ENCODE measurements at regions not wholly inside any gene's neighbourhood (a gene's known extent, or its start where the extent isn't known, plus 50 kb on each side); places are given as distances from the start of the nearest gene placed in this dataset.

DNA sequence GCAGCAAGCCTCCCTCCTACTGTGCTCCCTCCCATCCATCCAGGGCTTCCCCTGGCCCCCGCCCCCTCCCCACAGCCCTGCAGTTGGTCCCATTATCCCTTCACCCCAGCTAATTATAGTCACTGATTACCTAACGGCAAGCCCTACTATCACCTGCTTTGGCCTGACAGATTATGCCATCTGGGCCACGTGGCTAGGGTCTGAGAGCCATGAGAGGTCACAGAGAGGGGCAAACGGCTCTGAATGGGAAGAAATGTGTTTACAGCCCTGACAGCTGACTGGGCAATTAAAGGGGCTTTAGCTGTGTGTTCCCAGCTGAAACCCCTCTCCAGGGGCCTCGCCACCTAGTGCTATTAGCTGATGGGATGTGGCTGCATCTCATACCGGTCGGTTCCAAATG lies 134.4 kb upstream of the CPEB2 start:
- DNase-seq, result no peak

DNA sequence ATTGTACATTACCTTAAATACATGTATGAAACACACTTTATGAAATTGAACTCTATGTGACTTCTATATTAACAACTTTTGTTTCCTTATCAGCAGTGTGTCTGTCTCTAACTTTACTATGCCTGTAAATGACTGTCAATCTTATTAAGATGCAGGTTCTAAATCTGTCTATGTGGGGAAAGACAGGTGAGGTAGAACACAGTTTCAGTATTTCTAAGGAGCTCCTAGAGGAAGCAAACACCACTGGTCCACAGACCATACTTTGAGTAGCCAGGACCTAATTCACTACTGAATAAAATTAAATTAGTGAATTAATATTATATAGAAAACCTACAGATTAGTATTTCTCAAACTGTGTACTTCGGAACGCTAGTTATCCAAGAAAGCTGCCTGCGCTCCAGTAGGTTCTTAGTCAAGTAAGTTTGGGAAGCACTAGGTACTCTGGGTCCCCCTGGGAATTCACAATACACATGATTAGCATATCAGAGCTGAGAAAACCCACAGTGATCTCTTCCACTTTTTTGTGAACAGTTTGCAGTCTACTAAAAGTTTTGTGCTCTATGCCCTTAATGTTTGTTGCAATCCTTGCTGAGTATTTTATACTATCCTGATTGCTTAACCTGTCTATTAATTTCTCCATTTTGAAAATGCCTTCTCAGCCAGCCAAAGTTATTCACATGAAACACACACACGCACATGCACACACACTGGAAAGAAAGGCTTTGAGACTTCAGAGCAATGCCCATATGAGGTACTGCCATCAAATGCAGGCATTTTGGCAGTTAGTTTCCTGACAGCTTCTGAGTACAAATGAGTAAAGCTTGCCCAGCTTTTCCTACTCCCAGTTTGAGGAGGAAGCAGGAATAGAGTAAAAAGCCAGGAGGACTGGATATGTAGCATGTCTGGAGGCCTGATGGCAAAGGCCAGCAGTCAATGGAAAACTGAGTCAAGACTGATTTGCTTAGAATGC lies 133.6 kb upstream of the CPEB2 start:
- no peak for DNase-seq

DNA sequence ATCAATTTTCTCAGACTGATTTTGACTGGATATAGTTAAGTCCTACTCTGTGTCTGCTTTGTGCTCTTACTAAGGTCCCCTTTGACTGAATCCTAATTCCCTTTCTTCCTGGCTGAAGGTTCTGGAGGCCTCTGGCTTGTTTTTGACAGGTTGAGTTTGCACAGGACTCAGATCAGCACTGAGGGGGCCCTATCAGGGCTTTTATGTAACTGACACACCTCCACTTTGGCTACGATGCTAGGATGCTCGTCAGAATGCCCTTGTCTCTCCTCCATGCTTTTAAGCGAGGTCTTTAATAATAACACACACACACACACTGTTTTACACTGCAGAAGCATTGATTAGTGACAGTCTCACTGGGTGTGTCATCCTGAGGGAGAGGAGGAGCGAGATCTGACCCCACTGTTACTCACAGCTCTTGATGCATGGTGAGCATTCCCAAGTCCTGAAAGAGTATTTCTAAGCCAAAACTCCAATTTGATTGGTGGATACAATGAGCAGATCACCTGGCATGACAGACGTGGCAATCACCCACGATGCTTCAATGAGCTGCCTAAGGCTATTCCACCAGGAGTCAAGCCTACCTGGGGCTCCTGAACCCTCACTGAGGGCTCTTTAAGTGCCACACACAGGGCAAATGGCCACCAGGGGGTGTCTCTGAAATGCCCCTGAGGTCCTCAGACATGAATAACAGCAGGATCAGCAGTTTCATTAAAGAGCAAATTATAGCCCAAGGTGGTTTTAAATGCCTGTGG lies 130.4 kb upstream of the CPEB2 start:
- no peak for DNase-seq

DNA sequence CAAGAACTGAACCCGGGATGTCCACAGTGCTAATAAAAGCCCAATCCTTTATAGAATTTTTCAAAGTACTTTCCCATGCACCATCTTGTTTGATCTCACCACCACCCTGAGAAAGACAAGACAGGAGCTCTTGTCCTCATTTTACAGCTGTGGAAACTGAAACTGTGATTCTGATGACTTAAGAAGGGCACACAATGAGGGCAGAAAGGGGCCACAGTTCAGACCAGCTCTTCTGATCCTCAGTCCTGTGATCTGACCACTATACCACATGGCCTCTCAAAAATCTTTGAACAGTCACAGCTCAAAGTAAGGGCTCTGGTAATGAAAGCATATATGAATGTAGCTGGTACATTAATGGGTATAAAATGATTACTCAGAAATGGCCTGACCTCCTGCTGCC lies 127.3 kb upstream of the CPEB2 start:
- DNase-seq, result no peak

DNA sequence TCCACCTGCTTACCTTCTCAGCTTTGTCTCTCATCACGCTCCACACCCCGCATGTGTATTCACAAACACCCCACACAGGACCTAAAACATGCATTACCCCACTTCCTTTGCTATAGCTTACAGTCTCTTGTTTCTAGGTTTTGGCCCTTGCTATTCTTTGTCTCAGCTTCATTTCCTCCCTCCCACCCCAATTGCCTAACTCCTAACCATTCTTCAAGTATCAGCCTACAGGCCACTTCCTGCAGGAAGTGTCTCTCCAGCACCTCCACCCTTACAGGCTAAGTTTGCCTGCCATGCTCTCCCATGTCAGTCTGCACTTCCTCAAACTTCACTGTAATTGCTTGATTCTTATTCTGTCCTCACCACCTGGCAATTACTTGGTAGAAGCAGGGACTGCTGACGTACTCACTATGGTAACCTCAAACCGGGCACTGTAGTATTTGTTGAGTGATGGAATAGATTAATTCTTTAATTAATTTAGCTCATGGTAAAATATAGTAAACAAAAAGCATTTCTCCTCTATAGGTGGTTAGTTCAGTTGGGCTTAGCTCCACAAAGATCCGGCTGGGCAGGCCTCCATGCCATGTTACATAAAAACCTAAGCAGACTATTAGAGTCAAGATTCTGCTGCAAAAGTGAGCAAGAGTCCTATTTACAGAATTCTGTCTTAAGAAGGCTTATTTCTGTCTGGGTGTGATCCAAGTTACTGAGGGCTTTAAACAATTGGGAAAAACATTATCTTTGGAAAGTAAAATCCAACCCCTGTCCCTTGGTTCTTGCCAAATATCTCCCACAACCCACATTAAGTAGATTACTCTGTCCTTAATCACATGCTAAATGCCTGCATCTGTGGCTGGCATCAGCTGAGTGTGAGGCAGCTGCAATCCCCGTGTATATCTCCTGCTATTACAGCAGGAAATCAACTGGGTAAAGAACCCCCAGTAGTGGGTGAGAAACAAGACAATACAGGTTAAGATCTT lies 124.7 kb upstream of the CPEB2 start:
- no peak for DNase-seq

DNA sequence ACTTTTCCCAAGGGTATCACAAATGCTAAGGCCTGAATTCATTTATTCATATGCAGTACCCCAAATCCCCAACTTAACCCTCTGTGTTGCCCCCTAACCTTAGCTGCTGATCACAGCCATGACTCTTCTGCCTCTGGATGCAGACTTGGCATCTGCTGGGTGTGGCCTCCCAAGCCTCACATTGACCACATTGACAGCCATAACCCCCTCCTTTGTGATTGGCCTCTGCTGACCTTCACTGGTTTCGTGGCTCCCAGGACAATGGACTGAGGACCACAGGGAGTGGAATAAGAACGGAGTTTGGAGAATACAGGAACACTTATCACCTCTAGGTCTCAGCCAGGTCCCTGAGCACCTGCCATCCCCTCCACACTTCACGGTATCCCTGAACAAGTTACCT lies 123.6 kb upstream of the CPEB2 start:
- DNase-seq, result no peak

DNA sequence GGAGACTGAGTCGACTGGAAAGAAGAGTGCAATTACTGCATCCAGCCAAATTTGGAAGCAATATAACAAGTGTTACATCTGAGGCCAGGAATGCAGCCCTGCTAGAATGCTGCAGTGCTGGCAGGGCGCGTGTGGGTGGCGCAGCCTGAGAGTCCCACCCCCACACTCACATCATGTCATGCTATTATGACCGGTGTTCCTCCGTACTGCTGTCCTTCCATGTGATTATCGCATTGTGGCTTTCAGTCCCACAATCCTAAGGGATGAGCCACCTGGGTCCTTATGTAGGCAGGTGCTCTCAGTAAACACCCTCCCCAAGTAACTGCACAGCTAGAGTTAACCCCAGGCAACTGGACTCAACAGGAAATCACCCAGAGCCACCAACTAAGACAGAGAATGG lies 122.6 kb upstream of the CPEB2 start:
- DNase-seq, result no peak

DNA sequence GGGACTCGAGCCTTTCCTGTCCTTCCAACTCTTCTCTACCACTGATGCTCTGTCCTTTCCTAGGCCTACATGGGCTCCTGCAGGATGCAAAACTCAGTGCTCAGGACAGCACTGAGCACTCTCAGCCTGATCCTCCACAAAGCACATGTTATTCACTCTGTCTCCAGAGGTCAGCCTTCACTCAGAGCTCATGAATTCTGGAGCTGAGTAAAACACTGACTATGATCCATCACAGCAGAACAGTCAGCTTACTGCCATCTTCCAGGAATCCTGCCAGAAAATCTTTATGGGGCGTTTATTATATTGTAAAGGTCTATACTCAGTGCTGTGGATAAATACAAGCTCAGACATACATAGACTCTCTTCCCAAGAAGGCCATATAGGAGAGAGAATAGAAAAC lies 121.5 kb upstream of the CPEB2 start:
- no peak for DNase-seq

DNA sequence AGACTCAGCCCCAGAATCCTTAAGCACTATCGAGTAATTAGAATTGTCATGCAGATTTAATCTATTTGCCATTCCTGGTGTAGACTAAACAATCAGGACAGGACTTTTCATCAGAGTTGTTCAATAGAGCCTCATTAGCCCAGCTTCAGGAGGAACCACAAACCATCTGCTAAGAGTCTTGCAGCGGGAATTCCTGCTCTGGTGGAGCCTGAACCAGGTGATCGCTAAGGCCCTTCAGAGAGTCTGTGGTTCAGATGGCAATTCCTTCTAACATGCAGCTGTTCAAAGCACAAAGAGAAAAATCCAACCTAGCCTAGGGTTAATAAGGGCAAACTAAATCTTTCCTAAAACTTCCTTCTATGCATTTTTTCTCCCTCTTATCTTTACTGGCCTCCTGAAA lies 119.1 kb upstream of the CPEB2 start:
- no peak for DNase-seq

DNA sequence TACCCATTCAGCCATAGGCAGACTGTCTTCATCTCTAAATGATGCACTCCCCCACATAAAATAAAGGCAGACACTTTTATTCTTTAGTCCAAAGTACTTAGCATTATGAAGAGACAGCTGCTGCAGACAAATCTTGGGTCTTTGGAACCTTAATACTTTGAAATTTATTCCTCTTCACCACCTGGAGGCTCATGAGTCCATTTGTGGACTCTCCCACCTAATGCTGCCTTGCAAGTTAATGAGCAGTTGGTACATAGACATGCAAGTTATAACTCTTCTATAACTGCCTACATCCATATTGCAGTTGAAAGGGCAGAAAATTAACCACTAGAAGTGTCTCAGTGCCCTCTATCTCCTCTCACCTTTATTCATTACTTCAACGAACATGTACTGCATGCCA lies 118.6 kb upstream of the CPEB2 start:
- no peak for DNase-seq

DNA sequence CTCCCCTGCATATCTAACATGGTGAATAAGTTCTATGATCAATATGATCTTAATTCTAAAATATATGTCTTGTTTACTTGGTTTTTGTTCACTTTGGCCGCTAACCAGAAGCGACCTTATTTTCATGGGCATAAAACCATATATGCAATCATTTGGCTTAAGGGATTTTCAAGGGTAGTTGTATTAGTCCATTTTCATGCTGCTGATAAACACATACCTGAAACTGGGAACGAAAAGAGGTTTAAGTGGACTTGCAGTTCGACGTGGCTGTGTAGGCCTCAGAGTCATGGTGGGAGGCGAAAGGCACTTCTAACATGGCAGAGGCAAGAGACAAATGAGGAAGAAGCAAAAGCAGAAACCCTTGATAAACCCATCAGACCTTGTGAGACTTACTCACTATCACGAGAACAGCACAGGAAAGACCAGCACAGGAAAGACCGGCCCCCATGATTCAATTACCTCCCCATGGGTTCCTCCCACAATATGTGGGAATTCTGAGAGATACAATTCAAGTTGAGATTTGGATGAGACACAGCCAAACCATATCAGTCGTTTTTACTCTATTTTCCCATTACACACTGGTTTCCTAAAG lies 114.3 kb upstream of the CPEB2 start:
- no peak for DNase-seq

DNA sequence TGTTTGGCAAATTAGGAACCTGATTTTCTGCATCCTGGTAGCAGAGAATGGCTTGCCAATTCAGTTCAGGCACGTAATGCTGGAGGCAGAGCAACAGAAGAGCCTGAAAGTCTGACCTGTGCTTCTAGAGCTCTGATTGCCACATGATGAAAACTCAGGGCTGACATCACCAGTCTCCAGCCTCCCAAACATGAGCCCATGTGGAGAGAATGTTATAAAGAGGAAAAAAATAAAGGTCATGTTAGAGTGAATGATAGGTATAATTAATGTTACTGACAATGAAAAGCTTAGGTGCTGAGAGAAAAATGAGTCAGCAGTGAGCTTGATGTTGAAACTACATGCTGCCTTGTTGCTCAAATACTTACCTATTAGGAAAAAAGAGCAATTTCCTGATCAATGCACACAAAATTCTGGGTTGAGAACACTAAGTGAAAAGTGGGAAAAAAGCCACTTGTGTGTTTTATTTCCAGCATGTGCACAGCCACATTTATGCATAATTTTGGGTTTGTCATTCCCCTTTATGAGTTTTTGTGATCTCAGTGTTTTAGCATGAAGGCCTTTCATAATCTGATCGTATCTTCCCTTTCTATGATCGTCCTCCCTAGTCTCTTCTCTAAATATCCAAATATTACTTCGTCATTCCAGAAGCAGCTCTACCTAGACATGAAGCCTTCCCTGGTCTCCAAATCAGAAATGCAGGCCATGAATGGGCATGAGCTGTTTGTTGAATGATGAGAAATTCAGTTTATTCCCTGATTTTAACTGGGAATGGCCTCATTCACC lies 113.3 kb upstream of the CPEB2 start:
- no peak for DNase-seq

DNA sequence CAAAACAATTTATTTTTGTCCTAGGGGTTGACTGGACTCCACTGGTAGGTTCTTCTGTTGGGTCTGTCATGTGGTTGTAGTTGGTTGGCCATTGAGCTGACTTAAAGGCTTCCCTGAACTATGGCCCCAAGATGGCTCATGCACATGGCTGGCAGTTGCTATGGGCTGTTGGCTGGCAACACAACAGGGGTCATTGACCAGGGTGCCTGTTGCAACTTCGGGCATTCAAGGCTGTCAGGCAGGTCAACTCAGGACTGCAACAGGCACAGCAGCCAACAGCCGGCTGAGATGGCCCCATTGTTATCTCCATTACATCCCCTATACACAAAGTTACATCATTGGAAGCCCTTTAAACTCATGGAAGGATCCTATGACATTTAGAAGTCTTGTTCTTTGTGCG lies 109.7 kb upstream of the CPEB2 start:
- DNase-seq, result no peak

DNA sequence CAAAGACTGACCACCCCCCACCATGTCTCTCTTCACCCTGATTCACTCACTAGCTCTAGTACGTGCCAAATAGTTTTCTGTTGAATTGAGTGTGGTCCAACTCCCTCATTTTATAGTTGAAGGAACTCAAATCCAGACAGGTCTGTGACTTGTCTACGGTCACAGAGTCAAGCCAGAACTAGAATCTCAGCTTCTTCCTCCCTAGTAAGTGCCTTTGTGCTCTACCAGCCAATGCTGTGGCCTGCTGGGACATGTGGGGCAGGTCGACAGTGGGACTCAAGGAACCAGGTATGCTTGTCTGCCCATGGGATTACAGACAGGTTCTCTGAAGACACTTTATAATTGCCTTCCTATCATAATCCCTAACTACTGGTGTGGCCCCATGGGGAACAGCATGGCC lies 108.6 kb upstream of the CPEB2 start:
- no peak for DNase-seq

DNA sequence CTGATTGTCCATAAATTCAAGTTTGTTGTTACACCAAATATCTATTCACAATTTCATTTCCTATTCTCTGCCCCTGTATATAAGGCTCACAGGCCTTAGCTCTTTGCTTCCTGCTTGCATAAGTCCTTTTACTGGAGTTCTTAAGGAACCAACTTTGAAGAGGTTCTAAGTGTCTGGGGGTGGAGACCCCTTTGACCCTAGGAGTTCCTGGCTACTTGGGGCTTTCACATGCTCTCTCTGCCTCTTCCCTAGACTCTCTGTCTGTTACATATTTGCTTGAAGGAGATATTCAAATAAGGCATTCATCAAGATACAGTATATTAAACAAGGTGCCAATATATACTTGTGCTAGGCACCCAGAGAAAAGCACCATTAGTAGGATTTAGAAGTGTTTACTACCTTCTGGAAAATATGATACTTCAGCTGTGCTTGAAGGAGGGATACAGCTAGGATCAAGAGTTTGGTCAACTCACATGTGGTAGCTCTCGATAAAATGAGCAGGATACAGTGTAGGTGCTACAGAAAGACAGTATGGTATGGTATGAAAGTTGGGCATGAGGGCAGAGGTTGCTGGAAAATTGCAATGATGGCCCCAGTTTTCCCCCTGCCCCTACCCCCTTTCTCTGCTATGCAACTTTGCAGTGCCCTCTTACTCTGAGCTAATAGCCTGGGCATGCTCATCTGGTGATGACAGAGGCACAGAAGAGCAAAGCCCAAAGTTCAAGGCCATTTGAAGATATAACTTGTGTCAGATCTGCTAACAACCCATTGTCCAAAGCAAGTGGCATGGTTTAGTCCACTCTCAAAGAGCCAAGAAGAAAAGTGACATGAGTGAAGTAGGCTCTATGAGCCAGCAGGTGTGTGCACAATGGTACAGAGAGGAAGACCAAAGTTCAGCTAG lies 107.6 kb upstream of the CPEB2 start:
- DNase-seq, result no peak

DNA sequence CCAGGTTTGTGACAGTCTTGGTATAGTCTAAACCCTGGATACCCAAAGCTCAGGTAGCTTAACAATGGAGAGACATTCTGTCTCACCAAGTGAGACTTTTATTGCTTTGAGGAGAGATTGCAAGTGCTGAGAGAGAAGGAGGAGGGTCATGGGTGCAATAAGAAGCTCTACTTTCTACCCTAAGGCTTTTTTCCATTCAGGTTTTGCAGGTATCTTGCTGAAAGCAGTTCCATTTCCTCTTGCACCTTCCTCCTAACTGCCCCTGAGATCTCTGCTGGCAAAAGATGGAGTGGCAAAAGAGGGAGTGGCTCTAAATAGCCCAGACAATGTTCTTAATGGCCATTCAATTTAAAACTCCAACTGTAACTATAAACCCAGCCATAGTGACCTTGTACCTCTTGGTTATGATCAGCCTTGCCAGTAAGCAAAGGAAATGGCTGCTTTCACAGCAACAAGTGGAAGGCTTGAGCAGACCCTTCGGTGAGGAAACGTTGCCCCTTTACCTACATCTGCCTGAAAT lies 105.6 kb upstream of the CPEB2 start:
- DNase-seq, result no peak

DNA sequence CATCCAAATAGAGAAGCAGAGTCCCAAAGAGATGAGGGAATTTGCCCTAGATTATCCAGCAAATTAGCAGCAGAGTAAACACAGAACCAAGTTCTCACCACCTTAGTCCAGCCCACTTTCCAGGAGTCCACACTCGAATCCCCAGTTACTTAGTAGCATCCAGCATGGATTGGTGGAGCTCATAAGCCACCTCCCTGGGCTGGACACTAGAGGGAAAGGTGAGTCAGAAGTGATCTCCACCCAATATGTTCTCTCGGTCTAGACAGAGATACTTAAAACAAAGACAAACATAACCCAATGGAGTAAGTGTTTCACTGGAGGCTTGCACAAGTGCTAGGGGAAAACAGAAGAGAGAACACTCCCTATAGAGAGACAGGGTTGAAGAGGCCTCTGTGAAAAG lies 105.1 kb upstream of the CPEB2 start:
- no peak for DNase-seq

DNA sequence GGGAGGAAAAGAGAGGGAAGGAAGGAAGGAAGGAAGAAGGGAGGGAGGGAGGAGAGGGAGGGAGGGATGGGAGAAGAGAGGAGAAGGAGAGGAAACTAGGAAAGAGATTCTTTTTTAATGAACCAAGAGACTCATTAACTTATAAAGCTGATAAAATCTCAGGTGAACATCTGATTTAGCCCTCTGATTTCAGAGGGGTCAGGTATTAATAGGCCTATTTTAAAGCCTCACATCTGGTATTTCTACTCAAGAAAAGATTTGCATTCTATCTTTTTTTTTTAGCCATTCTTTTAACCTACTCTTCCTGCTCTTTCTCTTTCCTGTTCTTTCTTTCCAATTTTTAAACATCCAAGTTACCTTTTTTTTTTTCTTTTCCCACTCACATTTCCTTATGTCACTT lies 103.3 kb upstream of the CPEB2 start:
- DNase-seq, result no peak

DNA sequence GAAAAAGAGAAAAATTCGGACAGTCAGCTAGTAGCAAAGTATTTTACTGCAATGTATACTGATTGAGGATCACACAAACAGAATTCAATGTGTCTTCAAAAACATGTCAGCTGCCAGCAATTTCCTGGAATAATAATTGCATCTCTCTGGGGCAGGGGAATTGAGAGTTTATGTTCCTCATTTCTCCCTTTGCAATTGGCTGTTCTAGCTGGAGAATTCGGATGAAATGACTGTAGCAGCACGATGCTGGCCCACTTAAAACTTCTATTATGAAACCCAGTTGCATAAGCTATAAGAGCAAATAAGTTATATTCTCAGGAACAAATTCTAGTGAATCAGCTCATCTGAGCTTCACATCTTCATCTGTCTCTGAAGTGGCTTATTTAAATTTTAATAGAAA lies 99.9 kb upstream of the CPEB2 start:
- no peak for DNase-seq

DNA sequence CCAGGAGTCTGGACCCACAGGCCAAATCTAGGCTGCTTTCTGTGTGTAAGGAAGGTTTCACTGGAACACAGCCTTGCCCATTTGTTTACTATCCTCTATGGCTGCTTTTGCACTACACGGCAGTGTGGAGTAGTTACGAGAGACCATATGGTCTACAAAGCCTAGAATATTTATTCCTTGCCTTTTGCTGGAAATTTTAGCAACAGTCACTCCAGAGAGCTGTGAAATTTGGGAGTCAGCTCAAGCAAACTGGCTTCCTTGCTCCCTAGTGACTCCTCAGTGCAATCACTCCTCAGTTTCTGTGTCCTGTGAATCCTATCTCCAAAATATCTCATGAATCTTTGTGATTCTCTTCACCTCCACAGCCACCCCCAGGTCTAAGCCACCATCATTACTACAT lies 99.0 kb upstream of the CPEB2 start:
- no peak for DNase-seq

DNA sequence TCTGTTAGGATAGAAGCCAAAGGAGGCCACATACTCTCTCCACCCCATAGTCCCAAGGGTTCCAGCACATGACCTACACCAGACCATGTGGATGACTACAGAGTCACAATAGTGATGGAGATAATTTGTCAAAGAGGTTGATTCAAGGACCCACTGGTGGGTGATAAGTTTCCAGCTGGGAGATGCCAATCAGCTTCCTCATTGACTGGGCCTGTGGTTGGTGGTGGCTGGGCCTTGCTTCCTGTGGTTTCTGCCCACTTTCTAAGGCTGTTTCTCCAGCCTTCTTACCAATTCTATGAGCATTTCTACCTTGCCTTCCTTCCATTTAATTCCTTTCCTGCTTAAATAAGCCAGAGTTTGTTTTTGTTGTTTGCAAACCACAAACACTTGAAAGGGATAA lies 95.5 kb upstream of the CPEB2 start:
- DNase-seq, result no peak
